Smooth muscle cell (in vitro differentiated cells): ENCODE measurements at regions not wholly inside any gene's neighbourhood (a gene's known extent, or its start where the extent isn't known, plus 50 kb on each side); places are given as distances from the start of the nearest gene placed in this dataset.

ENCODE experiments used
- DNase-seq: peaks from one replicate; lab custom pipeline; 2025; ENCODE audit not compliant: unreplicated experiment; lab: John Stamatoyannopoulos, UW
- H2AFZ ChIP-seq: fragments of 200-600 bp; sonication (generic); 2 replicates; pipeline ENCODE4 v1.6.0; 2016; ENCODE audit warnings: antibody characterized with exemption, low read depth, mild to moderate bottlenecking
- H3F3A ChIP-seq: fragments of 200-600 bp; sonication (generic); 2 replicates; pipeline ENCODE4 v1.6.0; 2017; ENCODE audit warnings: antibody characterized with exemption, low read depth
- H3K27ac ChIP-seq: fragments of 200-600 bp; sonication (generic); 2 replicates; pipeline ENCODE4 v1.5.1; 2016; ENCODE audit warnings: low read depth, mild to moderate bottlenecking
- H3K27me3 ChIP-seq: fragments of 200-600 bp; sonication (generic); 2 replicates; pipeline ENCODE4 v1.6.1; 2016; ENCODE audit warnings: low read depth, mild to moderate bottlenecking
- H3K36me3 ChIP-seq: fragments of 200-600 bp; sonication (generic); 2 replicates; pipeline ENCODE4 v1.5.1; 2016; ENCODE audit warnings: low read depth
- H3K4me1 ChIP-seq: fragments of 200-600 bp; sonication (generic); 2 replicates; pipeline ENCODE4 v1.5.1; 2016; ENCODE audit warnings: low read depth
- H3K4me2 ChIP-seq: fragments of 200-600 bp; sonication (generic); 2 replicates; pipeline ENCODE4 v1.6.0; 2016; ENCODE audit warnings: mild to moderate bottlenecking
- H3K4me3 ChIP-seq: fragments of 200-600 bp; sonication (generic); 2 replicates; pipeline ENCODE4 v1.5.1; 2016; ENCODE audit warnings: mild to moderate bottlenecking
- H3K79me2 ChIP-seq: fragments of 200-600 bp; sonication (generic); 2 replicates; pipeline ENCODE4 v1.6.0; 2016; ENCODE audit warnings: low read depth, mild to moderate bottlenecking
- H3K9ac ChIP-seq: fragments of 200-600 bp; sonication (generic); 2 replicates; pipeline ENCODE4 v1.6.0; 2016; ENCODE audit warnings: low read depth
- H3K9me3 ChIP-seq: fragments of 200-600 bp; sonication (generic); replicated peaks from 2 replicates; pipeline ENCODE4 v1.5.1; 2016; ENCODE audit warnings: low read depth
- H4K20me1 ChIP-seq: fragments of 200-600 bp; sonication (generic); 2 replicates; pipeline ENCODE4 v1.6.0; 2016; ENCODE audit warnings: low read depth
- WGBS: methylation state at CpG from one replicate; pipeline ENCODE4 v1.1.7; 2016; ENCODE audit warnings: low lambda C conversion rate; 5-methylcytosine and 5-hydroxymethylcytosine counted together
- TF ChIP-seq, protein P1 (sequence below): fragments of 200-600 bp; sonication (generic); IDR thresholded peaks from 2 replicates; pipeline ENCODE4 v1.5.1; 2017; ENCODE audit warnings: borderline replicate concordance, mild to moderate bottlenecking, antibody characterized with exemption; ENCODE audit not compliant: insufficient read depth, poor library complexity, severe bottlenecking

DNA sequence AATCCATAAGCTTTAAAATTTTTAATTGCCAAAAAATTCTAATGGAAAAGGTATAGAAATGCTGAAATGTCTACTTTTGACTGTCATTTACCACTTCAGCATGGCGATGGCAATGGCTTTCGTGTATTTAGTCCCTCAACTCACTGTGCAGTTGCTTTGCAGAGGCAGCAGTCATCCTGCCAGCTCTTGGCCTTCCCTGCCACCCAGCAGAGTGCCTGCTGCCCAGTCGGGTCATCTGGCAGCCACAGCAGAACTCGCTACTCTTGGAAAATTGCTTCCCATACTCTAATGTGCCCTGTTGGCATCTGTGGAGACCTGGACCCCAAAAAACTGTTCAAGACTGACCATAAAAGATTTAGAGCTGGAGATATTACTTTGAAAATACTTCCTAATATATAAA is 383.2 kb downstream of the UQCRFS1 start:
- Histone ChIP-seq H3F3A (no peaks in the 10 kb centered on the region), H4K20me1 (no peaks in the 10 kb centered on the region), H2AFZ (no peak overlapping the region), H3K9me3 (no peaks in the 10 kb centered on the region), H3K4me3 (no peak overlapping the region), H3K27ac (no peak overlapping the region), H3K27me3 (no peaks in the 10 kb centered on the region), H3K4me1 (no peaks in the 10 kb centered on the region), H3K36me3 (no peaks in the 10 kb centered on the region), H3K4me2 (no peak overlapping the region), H3K9ac (no peak overlapping the region), H3K79me2 (no peaks in the 10 kb centered on the region)
- TF ChIP-seq, protein P1, sequence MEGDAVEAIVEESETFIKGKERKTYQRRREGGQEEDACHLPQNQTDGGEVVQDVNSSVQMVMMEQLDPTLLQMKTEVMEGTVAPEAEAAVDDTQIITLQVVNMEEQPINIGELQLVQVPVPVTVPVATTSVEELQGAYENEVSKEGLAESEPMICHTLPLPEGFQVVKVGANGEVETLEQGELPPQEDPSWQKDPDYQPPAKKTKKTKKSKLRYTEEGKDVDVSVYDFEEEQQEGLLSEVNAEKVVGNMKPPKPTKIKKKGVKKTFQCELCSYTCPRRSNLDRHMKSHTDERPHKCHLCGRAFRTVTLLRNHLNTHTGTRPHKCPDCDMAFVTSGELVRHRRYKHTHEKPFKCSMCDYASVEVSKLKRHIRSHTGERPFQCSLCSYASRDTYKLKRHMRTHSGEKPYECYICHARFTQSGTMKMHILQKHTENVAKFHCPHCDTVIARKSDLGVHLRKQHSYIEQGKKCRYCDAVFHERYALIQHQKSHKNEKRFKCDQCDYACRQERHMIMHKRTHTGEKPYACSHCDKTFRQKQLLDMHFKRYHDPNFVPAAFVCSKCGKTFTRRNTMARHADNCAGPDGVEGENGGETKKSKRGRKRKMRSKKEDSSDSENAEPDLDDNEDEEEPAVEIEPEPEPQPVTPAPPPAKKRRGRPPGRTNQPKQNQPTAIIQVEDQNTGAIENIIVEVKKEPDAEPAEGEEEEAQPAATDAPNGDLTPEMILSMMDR, result no peak
- DNase-seq, result no peak
- WGBS, result 88% methylated on average over 4 of the region's 4 CpGs

DNA sequence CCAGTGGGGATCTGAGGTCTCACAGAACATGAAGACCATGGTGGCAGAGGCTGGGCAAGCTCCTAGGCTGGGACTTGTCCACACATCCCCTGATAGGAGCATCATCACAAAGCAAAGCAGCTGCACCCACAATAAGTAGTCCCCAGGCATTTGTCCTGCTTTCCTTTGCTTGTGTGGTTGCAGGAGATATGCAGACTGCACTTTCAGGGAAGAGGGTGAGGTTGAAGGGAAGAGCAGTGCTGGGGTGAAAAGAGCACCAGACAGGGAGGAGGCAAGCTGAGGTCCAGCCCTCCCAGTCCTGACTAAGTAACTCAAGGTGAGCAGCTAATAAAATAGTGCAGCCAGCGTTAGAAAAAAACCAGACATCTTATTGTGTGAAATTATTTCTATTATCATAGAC is 383.6 kb downstream of the UQCRFS1 start:
- H3K9ac ChIP-seq, result no peak overlapping the region
- H3K4me2 ChIP-seq, result no peak overlapping the region
- H3F3A ChIP-seq, result no peaks in the 10 kb centered on the region
- no peaks in the 10 kb centered on the region for H3K27me3 ChIP-seq
- H4K20me1 ChIP-seq, result no peaks in the 10 kb centered on the region
- DNase-seq, result no peak
- 81% methylated on average over 1 of the region's 1 CpG for WGBS
- H3K27ac ChIP-seq, result no peak overlapping the region
- no peak overlapping the region for H2AFZ ChIP-seq
- no peak overlapping the region for H3K4me3 ChIP-seq
- no peaks in the 10 kb centered on the region for H3K9me3 ChIP-seq
- TF ChIP-seq, protein P1, result no peak
- no peaks in the 10 kb centered on the region for H3K4me1 ChIP-seq
- no peaks in the 10 kb centered on the region for H3K36me3 ChIP-seq
- H3K79me2 ChIP-seq, result no peaks in the 10 kb centered on the region

DNA sequence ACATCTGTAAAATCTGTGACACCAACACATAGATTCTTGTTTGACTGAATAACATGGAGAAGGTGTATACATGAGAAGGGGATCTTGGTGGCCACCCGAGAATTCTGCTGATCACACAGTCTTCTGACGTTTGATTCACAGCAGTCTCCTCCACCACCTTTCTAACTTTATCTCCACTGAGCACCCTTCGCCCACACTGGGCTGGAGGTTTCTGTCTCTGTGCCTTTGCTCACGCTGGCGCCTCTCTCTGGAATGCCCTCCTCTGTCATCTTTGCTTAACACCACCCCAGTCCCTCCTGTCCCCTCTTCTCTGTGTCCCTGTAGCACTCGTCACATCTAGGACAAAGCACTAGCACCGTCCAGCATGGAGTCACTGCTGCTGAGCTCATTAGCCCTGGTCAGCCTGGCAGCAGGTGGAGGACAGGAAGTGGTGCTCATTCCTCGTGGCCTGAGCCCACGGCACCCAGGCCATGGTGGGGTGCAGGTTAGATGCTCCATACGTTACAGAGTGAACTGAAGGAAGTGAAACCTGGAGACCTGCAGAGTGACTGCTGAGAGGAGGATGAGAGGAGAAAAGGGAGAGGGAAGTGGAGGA is 384.6 kb downstream of the UQCRFS1 start:
- Histone ChIP-seq H3K27ac (no peak overlapping the region), H3K9me3 (no peaks in the 10 kb centered on the region), H3K9ac (no peak overlapping the region), H2AFZ (no peak overlapping the region), H3K4me3 (no peak overlapping the region), H3F3A (no peaks in the 10 kb centered on the region), H3K79me2 (no peaks in the 10 kb centered on the region), H3K4me1 (peaks cover 7% of the 10 kb centered on the region), H3K4me2 (no peak overlapping the region), H3K36me3 (no peaks in the 10 kb centered on the region), H4K20me1 (no peaks in the 10 kb centered on the region), H3K27me3 (no peaks in the 10 kb centered on the region)
- 83% methylated on average over 10 of the region's 10 CpGs for WGBS
- DNase-seq, result no peak
- TF ChIP-seq, protein P1, result no peak

DNA sequence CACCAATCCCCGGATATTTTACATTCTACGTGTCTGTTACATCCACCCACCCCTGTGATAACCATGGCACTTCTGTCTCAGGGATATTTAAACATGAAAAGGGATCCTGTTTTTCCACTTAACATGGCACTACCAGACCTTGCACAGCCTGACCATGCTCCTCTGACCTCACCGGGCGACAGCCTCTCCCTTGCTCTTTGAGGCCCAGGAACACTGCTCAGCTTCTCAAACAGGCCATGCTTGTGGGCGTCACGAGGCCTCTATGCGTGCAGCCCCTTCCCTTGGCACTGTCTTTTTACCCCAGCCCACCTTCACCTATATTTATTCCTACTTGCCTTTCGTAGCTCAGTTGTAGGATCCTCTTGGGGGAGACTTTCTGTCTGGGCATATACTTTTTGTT is 385.6 kb downstream of the UQCRFS1 start:
- Histone ChIP-seq H3K4me2 (no peak overlapping the region), H2AFZ (no peak overlapping the region), H3K9me3 (no peaks in the 10 kb centered on the region), H3K4me3 (no peak overlapping the region), H4K20me1 (no peaks in the 10 kb centered on the region), H3K79me2 (no peaks in the 10 kb centered on the region), H3K36me3 (no peaks in the 10 kb centered on the region), H3F3A (no peaks in the 10 kb centered on the region), H3K9ac (no peak overlapping the region), H3K27me3 (no peaks in the 10 kb centered on the region), H3K4me1 (peaks cover 7% of the 10 kb centered on the region), H3K27ac (no peak overlapping the region)
- TF ChIP-seq, protein P1, result no peak
- no peak for DNase-seq
- 92% methylated on average over 8 of the region's 8 CpGs for WGBS
